IMR-90 (cell line): ENCODE measurements at regions not wholly inside any gene's neighbourhood (a gene's known extent, or its start where the extent isn't known, plus 50 kb on each side); places are given as distances from the start of the nearest gene placed in this dataset.
"Not testable (repeated sequence)": the region's sequence is repeated elsewhere in the genome, so short reads cannot be mapped to it uniquely, and the experiment has no call there.

Experiments
- ATAC-seq: fragments of 200-7000 bp; cut with Tn5 transposase; 2 replicates; pipeline ENCODE4 v1.9.1; 2020; ENCODE audit warnings: low read depth, mild to moderate bottlenecking, moderate library complexity
- BruUV-seq: library from RNA; stranded (reverse); fragments of 400-500 nt; replicated peaks from 2 replicates; lab custom pipeline; 2021; lab: Mats Ljungman, UMichigan
- CTCF ChIA-PET: fragments of 300-600 bp; formaldehyde crosslinking; extraction: SDS; loops from one replicate; lab custom pipeline; 2021; ENCODE audit warnings: antibody characterized with exemption; lab: Yijun Ruan, JAX
- POLR2A ChIA-PET: fragments of 300-600 bp; sonication (Branson Sonifier 250); formaldehyde crosslinking; loops from one replicate; lab custom pipeline; 2022; ENCODE audit warnings: antibody characterized with exemption; ENCODE audit not compliant: unreplicated experiment; lab: Charles Lee
- DNase-seq: peaks from one replicate; pipeline ENCODE4 v3.0.0; 2013
- H2AFZ ChIP-seq: replicated peaks from 2 replicates; pipeline ENCODE3; 2013; ENCODE audit warnings: low read length, mild to moderate bottlenecking; ENCODE audit not compliant: poor library complexity
- H2AK5ac ChIP-seq: 2 replicates; pipeline ENCODE4 v1.6.1; 2013; ENCODE audit warnings: low read depth, low read length, inconsistent platforms
- H2AK9ac ChIP-seq: replicated peaks from 2 replicates; pipeline ENCODE3; 2013; ENCODE audit warnings: mild to moderate bottlenecking, low read depth, low read length, moderate library complexity; ENCODE audit not compliant: poor library complexity
- H2BK120ac ChIP-seq: 2 replicates; pipeline ENCODE4 v1.6.1; 2013; ENCODE audit warnings: low read depth, low read length, inconsistent platforms
- H2BK15ac ChIP-seq: 3 replicates; pipeline ENCODE4 v1.6.1; 2013; ENCODE audit warnings: low read depth, low read length, inconsistent platforms
- H2BK20ac ChIP-seq: 2 replicates; pipeline ENCODE4 v1.6.1; 2013; ENCODE audit warnings: low read depth, mild to moderate bottlenecking, inconsistent platforms, low read length, moderate library complexity
- H2BK5ac ChIP-seq: 2 replicates; pipeline ENCODE4 v1.6.1; 2013; ENCODE audit warnings: mild to moderate bottlenecking, low read depth, low read length, inconsistent platforms; ENCODE audit not compliant: poor library complexity, severe bottlenecking
- H3K14ac ChIP-seq: replicated peaks from 2 replicates; pipeline ENCODE4 v1.6.1; 2013; ENCODE audit warnings: low read depth, low read length, inconsistent platforms
- H3K18ac ChIP-seq: 2 replicates; pipeline ENCODE4 v1.6.1; 2013; ENCODE audit warnings: low read depth, low read length, control low read depth
- H3K23ac ChIP-seq: 2 replicates; pipeline ENCODE4 v1.6.1; 2013; ENCODE audit warnings: low read depth, low read length, inconsistent platforms
- H3K27ac ChIP-seq: 2 replicates; pipeline ENCODE4 v1.5.1; 2013; ENCODE audit warnings: mild to moderate bottlenecking, control low read depth, low read length; ENCODE audit not compliant: insufficient read depth
- H3K27me3 ChIP-seq: 2 replicates; pipeline ENCODE4 v1.6.1; 2013; ENCODE audit warnings: low read length; ENCODE audit not compliant: control insufficient read depth, insufficient read depth
- H3K36me3 ChIP-seq: 2 replicates; pipeline ENCODE4 v1.6.1; 2013; ENCODE audit warnings: low read length, mixed read lengths; ENCODE audit not compliant: control insufficient read depth, insufficient read depth
- H3K4ac ChIP-seq: 2 replicates; pipeline ENCODE4 v1.6.1; 2013; ENCODE audit warnings: low read depth, low read length, inconsistent platforms
- H3K4me1 ChIP-seq: 2 replicates; pipeline ENCODE4 v1.6.1; 2013; ENCODE audit warnings: low read length, mixed read lengths; ENCODE audit not compliant: control insufficient read depth, insufficient read depth
- H3K4me2 ChIP-seq: 2 replicates; pipeline ENCODE4 v1.6.1; 2013; ENCODE audit warnings: low read depth, mild to moderate bottlenecking, control low read depth, low read length, moderate library complexity
- H3K4me3 ChIP-seq: 2 replicates; pipeline ENCODE4 v1.5.1; 2013; ENCODE audit warnings: low read depth, mild to moderate bottlenecking, control low read depth, low read length, moderate library complexity; ENCODE audit not compliant: insufficient read depth
- H3K56ac ChIP-seq: 2 replicates; pipeline ENCODE4 v1.6.1; 2013; ENCODE audit warnings: low read length, inconsistent platforms; ENCODE audit not compliant: insufficient read depth; ENCODE audit errors: extremely low read depth
- H3K79me1 ChIP-seq, 2 experiments: 2 replicates each; pipeline ENCODE4 v1.6.1; 2013; ENCODE audit warnings: low read length in 2 of 2, inconsistent platforms in 1 of 2, low read depth in 1 of 2
- H3K9ac ChIP-seq: 2 replicates; pipeline ENCODE4 v1.6.1; 2013; ENCODE audit warnings: low read depth, low read length, control low read depth
- H3K9me1 ChIP-seq: 2 replicates; pipeline ENCODE4 v1.6.1; 2013; ENCODE audit warnings: low read length, inconsistent platforms; ENCODE audit not compliant: insufficient read depth
- H3K9me3 ChIP-seq: 2 replicates; pipeline ENCODE4 v1.6.1; 2013; ENCODE audit warnings: low read length; ENCODE audit not compliant: control insufficient read depth, insufficient read depth
- H4K20me1 ChIP-seq: 2 replicates; pipeline ENCODE4 v1.6.1; 2013; ENCODE audit warnings: low read length, inconsistent platforms; ENCODE audit not compliant: insufficient read depth
- H4K5ac ChIP-seq: 2 replicates; pipeline ENCODE4 v1.6.1; 2013; ENCODE audit warnings: mild to moderate bottlenecking, low read depth, low read length, control low read depth
- H4K8ac ChIP-seq, 2 experiments: 2 replicates each; pipeline ENCODE4 v1.6.1; 2013; ENCODE audit warnings: low read depth in 2 of 2, low read length in 2 of 2, control low read depth in 1 of 2, inconsistent platforms in 1 of 2
- H4K91ac ChIP-seq: 2 replicates; pipeline ENCODE4 v1.6.1; 2013; ENCODE audit warnings: low read depth, low read length, inconsistent platforms; ENCODE audit not compliant: insufficient read depth
- FOS ChIP-seq: fragments of 150-350 bp; IDR thresholded peaks from 2 replicates; pipeline ENCODE4 v1.6.1; 2016; ENCODE audit warnings: low read depth, low read length
- MXI1 ChIP-seq: IDR thresholded peaks from 2 replicates; pipeline ENCODE4 v1.6.1; 2012; ENCODE audit warnings: low read depth, mild to moderate bottlenecking, low read length, moderate library complexity, borderline replicate concordance
- POLR2A ChIP-seq: IDR thresholded peaks from 2 replicates; pipeline ENCODE4 v1.6.1; 2012; ENCODE audit warnings: mild to moderate bottlenecking, low read depth, low read length
- RCOR1 ChIP-seq: IDR thresholded peaks from 2 replicates; pipeline ENCODE4 v1.6.1; 2012; ENCODE audit warnings: mild to moderate bottlenecking, low read length, improper control_type of control experiment; ENCODE audit not compliant: insufficient replicate concordance
- USF2 ChIP-seq: fragments of 150-350 bp; IDR thresholded peaks from 2 replicates; pipeline ENCODE4 v1.6.1; 2017; ENCODE audit warnings: mild to moderate bottlenecking, antibody characterized with exemption, low read length, low read depth
- WGBS, 2 experiments: methylation state at CpG; one replicate each; pipeline versions ENCODE4 v1.1.5 to v1.1.7; 2013; ENCODE audit warnings: missing lambda C conversion rate in 2 of 2; ENCODE audit not compliant: insufficient read length in 1 of 2; ENCODE audit errors: extremely low coverage in 2 of 2; 5-methylcytosine and 5-hydroxymethylcytosine counted together
- dilution Hi-C: fragments of 300-500 bp; cut with HindIII; formaldehyde crosslinking; loops from one replicate; pipeline ENCODE4 v1.14.3; 2018; ENCODE audit warnings: low sequenced_read_pairs; ENCODE audit not compliant: unreplicated experiment
- in situ Hi-C: fragments of 300-500 bp; cut with MboI; formaldehyde crosslinking; loops from 3 replicates; pipeline ENCODE4 v1.14.3; 2019; ENCODE audit warnings: low sequenced_read_pairs, inconsistent platforms, mixed read lengths
- intact Hi-C: fragments of 100-400 bp; cut with micrococcal nuclease; formaldehyde crosslinking; loops from 2 replicates; pipeline ENCODE4 v1.10.0; 2022
- TF ChIP-seq, protein P1 (sequence below): conservative IDR thresholded peaks from 2 replicates; pipeline ENCODE4 v1.5.1; 2012; ENCODE audit warnings: mild to moderate bottlenecking, low read depth, low read length, improper control_type of control experiment

DNA sequence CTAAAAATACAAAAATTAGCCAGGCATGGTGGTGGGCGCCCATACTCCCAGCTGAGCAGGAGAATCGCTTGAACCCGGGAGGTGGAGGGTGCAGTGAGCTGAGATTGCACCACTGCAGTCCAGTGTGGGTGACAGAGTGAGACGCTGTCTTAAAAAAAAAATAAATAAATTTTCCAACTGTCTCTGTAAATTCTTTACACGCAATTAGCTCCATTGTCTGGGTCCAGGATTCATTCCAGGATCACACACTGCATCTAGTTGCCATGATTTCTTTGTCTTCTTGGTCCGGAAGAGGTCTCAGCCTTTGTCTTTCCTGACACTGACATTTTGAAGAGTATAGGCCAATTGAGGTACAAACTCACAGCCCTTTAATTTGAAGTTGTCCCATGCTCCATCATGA is 167.6 kb upstream of the NYAP2 start:
- Histone ChIP-seq H3K27ac (no peak overlapping the region), H4K8ac (no peak overlapping the region), H4K20me1 (no peaks in the 10 kb centered on the region), H3K79me1 (no peaks in the 10 kb centered on the region), H2BK15ac (no peak overlapping the region), H3K9ac (no peak overlapping the region), H3K56ac (no peak overlapping the region), H2AK9ac (no peak overlapping the region), H2BK120ac (no peak overlapping the region), H3K18ac (no peak overlapping the region), H3K27me3 (peaks cover 3% of the 10 kb centered on the region; the same call in 1 of the 2 replicates), H3K9me1 (no peaks in the 10 kb centered on the region), H3K4ac (no peak overlapping the region), H4K5ac (no peak overlapping the region), H2AFZ (no peak overlapping the region), H3K14ac (no peak overlapping the region), H3K4me1 (no peaks in the 10 kb centered on the region), H3K36me3 (no peaks in the 10 kb centered on the region), H4K91ac (no peak overlapping the region), H3K4me2 (no peak overlapping the region), H3K4me3 (no peak overlapping the region), H3K9me3 (no peaks in the 10 kb centered on the region), H3K23ac (no peak overlapping the region), H2BK20ac (no peak overlapping the region), H2AK5ac (no peak overlapping the region), H2BK5ac (no peak overlapping the region)
- no peak for ATAC-seq
- TF ChIP-seq FOS: no peak
- TF ChIP-seq RCOR1: no peak
- no peak for TF ChIP-seq POLR2A
- TF ChIP-seq, protein P1, sequence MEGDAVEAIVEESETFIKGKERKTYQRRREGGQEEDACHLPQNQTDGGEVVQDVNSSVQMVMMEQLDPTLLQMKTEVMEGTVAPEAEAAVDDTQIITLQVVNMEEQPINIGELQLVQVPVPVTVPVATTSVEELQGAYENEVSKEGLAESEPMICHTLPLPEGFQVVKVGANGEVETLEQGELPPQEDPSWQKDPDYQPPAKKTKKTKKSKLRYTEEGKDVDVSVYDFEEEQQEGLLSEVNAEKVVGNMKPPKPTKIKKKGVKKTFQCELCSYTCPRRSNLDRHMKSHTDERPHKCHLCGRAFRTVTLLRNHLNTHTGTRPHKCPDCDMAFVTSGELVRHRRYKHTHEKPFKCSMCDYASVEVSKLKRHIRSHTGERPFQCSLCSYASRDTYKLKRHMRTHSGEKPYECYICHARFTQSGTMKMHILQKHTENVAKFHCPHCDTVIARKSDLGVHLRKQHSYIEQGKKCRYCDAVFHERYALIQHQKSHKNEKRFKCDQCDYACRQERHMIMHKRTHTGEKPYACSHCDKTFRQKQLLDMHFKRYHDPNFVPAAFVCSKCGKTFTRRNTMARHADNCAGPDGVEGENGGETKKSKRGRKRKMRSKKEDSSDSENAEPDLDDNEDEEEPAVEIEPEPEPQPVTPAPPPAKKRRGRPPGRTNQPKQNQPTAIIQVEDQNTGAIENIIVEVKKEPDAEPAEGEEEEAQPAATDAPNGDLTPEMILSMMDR: no peak
- no peak for TF ChIP-seq MXI1
- no peak for TF ChIP-seq USF2
- ChIA-PET CTCF (no interaction called here), POLR2A (no interaction called here)
- dilution Hi-C loops: no loop called here
- intact Hi-C loops: no loop called here
- BruUV-seq: no TSS peak
- in situ Hi-C loops: no loop called here
- no peak for DNase-seq
- no CpG with 5 or more reads among the region's 6 CpGs for WGBS, 2 experiments

DNA sequence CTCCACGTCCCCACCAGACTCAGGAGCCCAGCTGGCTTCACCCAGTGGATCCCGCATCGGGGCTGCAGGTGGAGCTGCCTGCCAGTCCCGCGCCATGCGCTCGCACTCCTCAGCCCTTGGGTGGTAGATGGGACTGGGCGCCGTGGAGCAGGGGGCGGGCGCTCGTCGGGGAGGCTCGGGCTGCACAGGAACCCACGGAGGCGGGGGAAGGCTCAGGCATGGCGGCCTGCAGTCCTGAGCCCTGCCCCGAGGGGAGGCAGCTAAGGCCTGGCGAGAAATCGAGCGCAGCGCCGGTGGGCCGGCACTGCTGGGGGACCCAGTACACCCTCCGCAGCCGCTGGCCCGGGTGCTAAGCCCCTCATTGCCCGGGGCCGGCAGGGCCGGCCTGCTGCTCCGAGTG is 170.2 kb upstream of the NYAP2 start:
- no CpG with 5 or more reads among the region's 31 CpGs for WGBS, 2 experiments
- H3K4me2 ChIP-seq, H3K18ac ChIP-seq, H2BK5ac ChIP-seq, H3K27me3 ChIP-seq, H3K4ac ChIP-seq, H3K27ac ChIP-seq, intact Hi-C loops, H4K5ac ChIP-seq, H3K4me1 ChIP-seq, POLR2A ChIA-PET, in situ Hi-C loops, CTCF ChIA-PET, H4K20me1 ChIP-seq, H3K9me3 ChIP-seq, H3K9me1 ChIP-seq, H3K36me3 ChIP-seq, H3K14ac ChIP-seq, H3K79me1 ChIP-seq, H2AK5ac ChIP-seq, H4K91ac ChIP-seq, H3K56ac ChIP-seq, H3K9ac ChIP-seq, BruUV-seq, H3K4me3 ChIP-seq, H2BK20ac ChIP-seq, ATAC-seq, H4K8ac ChIP-seq, H2BK15ac ChIP-seq, DNase-seq, H2AFZ ChIP-seq, dilution Hi-C loops, H3K23ac ChIP-seq, H2AK9ac ChIP-seq, H2BK120ac ChIP-seq: not testable (repeated sequence)
